GM21576 (cell line): ENCODE measurements at regions not wholly inside any gene's neighbourhood (a gene's known extent, or its start where the extent isn't known, plus 50 kb on each side); places are given as distances from the start of the nearest gene placed in this dataset.

Source experiments
- ATAC-seq: cut with Tn5 transposase; IDR thresholded peaks from one replicate; pipeline ENCODE4 v1.9.1; 2021; ENCODE audit warnings: mild to moderate bottlenecking, moderate library complexity; ENCODE audit not compliant: unreplicated experiment

GRCh38 chr1:30412241-30413110 is 310.9 kb downstream of the MATN1 start:
- no peak for ATAC-seq

DNA sequence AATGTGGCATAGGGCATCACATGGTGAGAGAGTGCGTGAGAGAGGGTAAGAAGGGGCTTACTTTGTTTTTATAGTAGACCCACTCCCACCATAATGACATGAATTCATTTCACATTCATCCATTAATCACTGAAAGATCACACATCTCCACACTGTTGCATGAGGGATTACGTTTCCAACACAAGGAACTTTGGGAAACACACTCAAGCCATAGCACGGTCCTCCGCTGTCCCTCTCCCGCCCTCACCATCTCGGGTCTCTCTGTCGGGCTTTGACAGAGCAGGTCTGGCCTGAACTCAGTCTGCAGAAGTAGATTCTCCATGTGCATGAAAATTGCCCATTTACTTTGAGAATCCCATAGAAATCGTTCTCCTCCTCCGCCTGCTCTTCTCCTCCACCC is 312.2 kb downstream of the MATN1 start:
- no peak for ATAC-seq

GRCh38 chr1:30410153-30410851 is 313.1 kb downstream of the MATN1 start:
- ATAC-seq = no peak

DNA sequence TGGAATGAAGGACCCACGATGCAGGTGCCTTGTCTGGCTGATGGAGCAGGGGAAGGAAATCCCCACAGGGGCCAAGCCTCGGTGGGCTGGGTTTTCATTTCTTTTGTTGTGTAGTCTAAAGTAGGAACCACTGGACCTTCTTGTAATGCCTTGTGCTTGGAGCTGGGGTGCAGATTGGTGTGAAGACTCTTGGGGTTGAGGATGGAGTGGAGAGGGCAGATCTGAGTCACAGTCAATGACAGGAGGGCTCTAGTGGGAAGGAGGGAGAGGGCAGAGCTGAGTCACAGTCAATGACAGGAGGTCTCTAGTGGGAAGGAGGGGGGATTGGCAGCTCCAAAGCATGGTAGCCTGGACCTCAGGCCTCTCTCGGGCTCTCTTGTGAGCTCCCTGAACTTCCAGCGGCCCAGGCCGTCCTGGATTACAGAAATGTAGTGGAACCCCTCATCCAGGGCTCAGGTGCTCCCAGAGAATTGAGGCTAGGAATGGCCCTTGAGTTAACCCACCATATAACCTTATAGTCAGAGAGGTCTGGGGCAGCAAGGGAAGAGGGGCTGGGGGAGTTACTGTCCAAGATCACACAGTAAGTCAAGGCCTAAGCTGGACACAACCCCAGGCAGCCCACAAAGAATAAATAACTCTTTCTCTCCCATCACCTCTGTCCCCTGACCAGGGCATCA is 313.8 kb downstream of the MATN1 start:
- ATAC-seq = no peak

GRCh38 chr1:30407865-30408580 is 315.4 kb downstream of the MATN1 start:
- ATAC-seq = no peak

GRCh38 chr1:30406996-30407864 is 316.2 kb downstream of the MATN1 start:
- no peak for ATAC-seq

GRCh38 chr1:30405631-30406212 is 317.7 kb downstream of the MATN1 start:
- no peak for ATAC-seq

DNA sequence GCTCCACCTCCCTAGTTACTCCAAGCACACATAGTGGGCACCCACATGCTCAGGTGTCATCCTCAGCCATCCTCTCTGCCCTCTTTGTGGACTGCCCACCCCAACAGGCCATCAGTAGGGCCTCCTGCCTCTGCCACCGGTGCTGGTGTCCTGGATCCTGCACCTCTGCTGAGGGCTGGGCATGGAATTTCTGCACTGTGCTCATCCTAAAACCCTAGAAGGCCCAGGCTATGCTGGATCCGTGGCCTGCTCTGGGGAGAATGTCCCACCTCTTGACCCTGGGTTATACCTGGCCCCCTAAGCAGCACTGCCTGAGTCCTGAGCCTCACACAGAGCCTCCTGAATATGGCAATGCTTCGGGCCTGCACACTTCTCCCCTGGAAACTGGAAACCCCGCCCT is 318.3 kb downstream of the MATN1 start:
- ATAC-seq = no peak

GRCh38 chr1:30404341-30404740 is 319.0 kb downstream of the MATN1 start:
- ATAC-seq = no peak

DNA sequence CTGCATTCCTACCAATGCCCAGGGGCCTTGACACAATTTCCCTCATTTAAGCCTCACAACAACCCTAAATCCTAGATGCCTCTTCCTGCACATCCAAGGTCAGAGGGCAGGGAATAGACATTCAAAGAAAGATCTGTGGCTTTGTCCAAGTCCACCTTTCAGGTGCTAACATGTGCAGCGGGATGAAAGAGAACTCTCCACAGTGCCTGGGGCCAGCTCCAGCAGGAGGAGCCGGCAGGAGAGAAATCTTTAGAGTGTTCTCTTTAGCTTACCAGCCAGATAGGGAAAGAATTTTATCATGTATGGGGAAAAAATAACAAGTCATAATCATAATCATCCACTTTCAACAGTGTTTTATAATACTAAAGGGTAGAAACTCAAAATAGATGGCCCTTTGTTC is 319.7 kb downstream of the MATN1 start:
- no peak for ATAC-seq

GRCh38 chr1:30403061-30403645 is 320.2 kb downstream of the MATN1 start:
- ATAC-seq = no peak

DNA sequence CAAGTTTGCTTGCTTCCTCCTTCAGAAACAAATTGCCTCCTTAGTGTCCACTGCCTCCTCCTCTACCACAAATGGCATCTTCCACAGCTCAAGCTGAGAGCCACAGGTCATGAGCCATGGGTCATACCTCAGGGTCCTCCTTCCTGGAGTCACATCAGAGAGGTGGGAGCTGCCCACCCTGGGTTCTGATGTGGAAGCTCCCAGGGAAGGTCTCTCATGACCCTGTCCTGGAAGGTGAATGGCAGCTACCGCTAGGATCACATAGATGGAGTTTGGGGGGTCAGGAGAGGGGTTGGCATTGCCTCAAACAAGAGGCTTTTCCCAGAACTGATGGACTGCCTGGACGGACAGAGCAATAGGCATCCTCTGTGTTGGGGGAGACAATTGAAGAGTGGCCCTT is 321.4 kb downstream of the MATN1 start:
- ATAC-seq = no peak

DNA sequence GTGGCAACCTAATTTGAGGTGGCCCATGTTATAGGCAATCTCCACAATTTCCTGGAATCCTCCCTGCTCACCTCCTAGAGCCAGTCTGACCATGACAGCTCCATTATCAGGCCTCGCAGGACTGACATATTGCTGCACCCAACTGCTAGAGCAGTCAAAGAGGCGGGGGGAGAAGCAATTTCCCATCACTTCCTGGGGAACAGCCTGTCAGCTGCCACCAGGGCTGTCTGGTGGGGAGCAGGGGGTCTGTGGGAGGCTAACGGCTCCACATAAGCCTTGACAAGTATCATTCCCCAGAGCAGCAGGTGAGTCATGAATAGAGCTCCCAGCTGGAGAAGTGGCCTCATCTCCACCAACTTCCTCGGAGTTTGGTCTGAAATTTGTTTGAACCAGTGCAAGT is 322.9 kb downstream of the MATN1 start:
- ATAC-seq = no peak

- no peak for ATAC-seq
These were observed 324.4 kb downstream of the MATN1 start for GRCh38 chr1:30399026-30399425.

DNA sequence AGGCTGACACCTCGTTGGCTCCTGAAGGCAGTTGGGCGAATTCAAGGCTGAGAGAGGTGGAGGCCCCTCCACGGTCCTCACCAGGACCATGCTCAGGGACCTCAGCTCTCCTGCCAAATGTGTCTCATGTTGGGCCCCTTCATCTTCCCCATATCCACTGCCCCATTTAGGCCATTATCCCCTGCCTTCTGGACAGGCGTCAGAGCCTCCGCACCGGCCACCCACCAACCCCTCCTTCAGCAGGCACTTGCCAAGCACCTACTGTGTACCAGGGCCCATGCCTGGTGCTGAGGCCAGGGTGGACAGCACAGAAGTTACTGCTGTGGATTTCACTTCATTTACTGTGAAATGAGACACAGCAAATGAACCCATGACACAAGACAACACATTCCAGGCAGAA is 325.8 kb downstream of the MATN1 start:
- no peak for ATAC-seq

GRCh38 chr1:30395631-30396030 is 327.8 kb downstream of the MATN1 start:
- no peak for ATAC-seq

DNA sequence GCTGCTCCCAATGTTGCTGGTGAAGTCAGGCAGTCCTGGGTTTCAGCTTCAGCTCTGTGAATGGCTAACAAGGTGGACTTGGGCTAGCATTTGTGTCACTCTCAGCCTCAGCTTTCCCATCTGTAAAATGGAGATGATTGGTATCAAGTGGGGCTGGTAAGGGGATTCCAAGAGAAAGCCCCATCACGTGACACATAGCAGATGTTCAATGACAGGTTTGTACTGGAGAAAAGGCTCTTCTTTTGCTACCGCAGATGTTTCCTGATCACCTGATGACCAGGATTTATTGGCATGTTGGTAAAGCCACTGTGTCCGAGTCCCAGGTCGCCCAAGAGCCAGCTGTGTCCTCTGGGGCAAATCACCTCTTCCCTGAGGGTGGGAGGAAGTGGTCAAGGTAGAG is 335.0 kb downstream of the MATN1 start:
- no peak for ATAC-seq

DNA sequence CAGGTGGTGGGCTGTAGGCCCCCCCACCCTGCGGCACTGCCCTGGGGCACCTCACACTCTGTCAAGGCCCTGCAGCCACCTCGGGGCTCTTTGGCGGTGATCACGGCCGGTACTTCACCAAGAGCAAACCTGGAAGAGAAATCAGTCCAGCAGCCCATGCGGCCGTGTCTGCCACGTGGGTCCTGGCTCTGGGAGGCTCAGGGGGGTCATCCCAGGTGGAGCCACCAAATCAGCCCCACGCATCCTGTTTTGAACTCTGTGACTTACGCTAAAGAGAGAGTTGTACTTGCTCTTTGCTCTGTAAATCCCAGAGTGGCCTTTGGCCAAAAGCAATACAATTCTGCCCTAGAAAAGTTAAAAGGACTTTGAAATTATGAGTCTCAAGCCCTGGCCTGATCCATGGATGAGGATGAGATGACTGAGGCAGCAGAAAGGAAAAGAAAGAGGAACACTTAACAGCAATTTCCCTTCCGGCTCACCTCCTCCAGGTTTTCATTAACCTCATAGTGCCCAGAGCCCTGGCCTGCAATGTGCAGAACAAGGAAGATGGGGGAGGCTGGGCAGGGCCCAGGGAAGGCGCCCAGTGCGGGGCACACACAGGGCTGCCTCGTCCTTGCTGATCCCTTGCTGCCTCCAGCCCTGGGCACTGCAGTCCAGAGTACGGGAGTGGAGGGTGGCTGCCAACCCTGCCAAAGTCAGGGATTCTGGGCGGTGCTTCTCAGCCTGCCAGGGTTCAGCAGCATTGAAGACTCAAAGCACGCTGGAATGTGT is 337.0 kb downstream of the MATN1 start:
- ATAC-seq = no peak
